ENCODE measurements at regions not wholly inside any gene's neighbourhood (a gene's known extent, or its start where the extent isn't known, plus 50 kb on each side); places are given as distances from the start of the nearest gene placed in this dataset.
A peak's percentile ranks its signal among the peaks of the same experiment; 100 is the strongest.
"Not testable (repeated sequence)": the region's sequence is repeated elsewhere in the genome, so short reads cannot be mapped to it uniquely, and the experiment has no call there.

GRCh38 chr5:19142713-19143414 is 845.1 kb downstream of the CDH18 start:
- not testable (repeated sequence) for DNase-seq

- no peak for DNase-seq
Observed at GRCh38 chr5:19143935-19144334, 844.1 kb downstream of the CDH18 start.

GRCh38 chr5:19169426-19169825 is 818.6 kb downstream of the CDH18 start:
- no peak for DNase-seq

GRCh38 chr5:19172926-19173470 is 815.0 kb downstream of the CDH18 start:
- DNase-seq: no peak

GRCh38 chr5:19175776-19176570 is 812.0 kb downstream of the CDH18 start:
- DNase-seq: no peak

- no peak for DNase-seq
Observed at GRCh38 chr5:19179571-19179970, 808.4 kb downstream of the CDH18 start.

GRCh38 chr5:19189176-19189575 is 798.8 kb downstream of the CDH18 start:
- DNase-seq: no peak

GRCh38 chr5:19193631-19194030 is 794.4 kb downstream of the CDH18 start:
- DNase-seq: no peak

GRCh38 chr5:19196631-19197030 is 791.4 kb downstream of the CDH18 start:
- no peak for DNase-seq

- no peak for DNase-seq
Observed at GRCh38 chr5:19200251-19200650, 787.7 kb downstream of the CDH18 start.

- no peak for DNase-seq
Observed at GRCh38 chr5:19208397-19208796, 779.6 kb downstream of the CDH18 start.

GRCh38 chr5:19210886-19211285 is 777.1 kb downstream of the CDH18 start:
- no peak for DNase-seq

- DNase-seq: no peak
Observed at GRCh38 chr5:19229179-19229835, 758.7 kb downstream of the CDH18 start.

- no peak for DNase-seq
Observed at GRCh38 chr5:19233573-19233972, 754.4 kb downstream of the CDH18 start.

- DNase-seq: peak; percentile 2
Observed at GRCh38 chr5:19235101-19235584, 752.9 kb downstream of the CDH18 start.

- peak; percentile 21 for DNase-seq
Observed at GRCh38 chr5:19240170-19240569, 747.8 kb downstream of the CDH18 start.

- DNase-seq: peak; percentile 2
Observed at GRCh38 chr5:19241690-19242089, 746.3 kb downstream of the CDH18 start.

GRCh38 chr5:19246191-19246590 is 741.8 kb downstream of the CDH18 start:
- DNase-seq: not testable (repeated sequence)

GRCh38 chr5:19247302-19247701 is 740.7 kb downstream of the CDH18 start:
- DNase-seq: no peak

- DNase-seq: no peak
Observed at GRCh38 chr5:19256036-19256435, 732.0 kb downstream of the CDH18 start.

GRCh38 chr5:19258686-19259085 is 729.3 kb downstream of the CDH18 start:
- no peak for DNase-seq

- DNase-seq: no peak
Observed at GRCh38 chr5:19261879-19262278, 726.1 kb downstream of the CDH18 start.

- no peak for DNase-seq
Observed at GRCh38 chr5:19264821-19265220, 723.2 kb downstream of the CDH18 start.

Data from fibroblast of skin of scalp (primary cell).